H1 (cell line): ENCODE measurements at regions not wholly inside any gene's neighbourhood (a gene's known extent, or its start where the extent isn't known, plus 50 kb on each side); places are given as distances from the start of the nearest gene placed in this dataset.

Experiments used
- CTCF ChIA-PET: fragments of 300-600 bp; sonication (Branson Sonifier 250); formaldehyde crosslinking; loops from one replicate; lab custom pipeline; 2021; ENCODE audit not compliant: partially characterized antibody; lab: Charles Lee
- POLR2A ChIA-PET: fragments of 300-600 bp; sonication (Branson Sonifier 250); formaldehyde crosslinking; loops from one replicate; lab custom pipeline; 2021; ENCODE audit warnings: inconsistent platforms; ENCODE audit not compliant: partially characterized antibody; lab: Charles Lee
- DNase-seq, 2 experiments: peaks; one replicate each; pipeline versions ENCODE4 v3.0.0 to v3.0.0-alpha.2; 2010 to 2022; ENCODE audit warnings: low spot score in 2 of 2, low read depth in 1 of 2, mixed read lengths in 1 of 2
- FAIRE-seq: peaks from 2 replicates; lab custom pipeline; 2011; peaks lifted over from hg19 to GRCh38; lab: Jason Lieb, UNC
- H2AFZ ChIP-seq: 2 replicates; pipeline ENCODE4 v1.8.1; 2012; ENCODE audit warnings: low read length, inconsistent platforms
- H2AK5ac ChIP-seq: 2 replicates; pipeline ENCODE4 v1.6.1; 2013; ENCODE audit warnings: low read depth, low read length
- H2BK120ac ChIP-seq: replicated peaks from 2 replicates; pipeline ENCODE3; 2013; ENCODE audit warnings: low read depth, low read length, inconsistent platforms
- H2BK12ac ChIP-seq: 2 replicates; pipeline ENCODE4 v1.6.1; 2013; ENCODE audit warnings: low read depth, low read length
- H2BK15ac ChIP-seq: 2 replicates; pipeline ENCODE4 v1.6.1; 2013; ENCODE audit warnings: low read length
- H2BK20ac ChIP-seq: 2 replicates; pipeline ENCODE4 v1.6.1; 2013; ENCODE audit warnings: low read length
- H2BK5ac ChIP-seq: 2 replicates; pipeline ENCODE4 v1.6.1; 2013; ENCODE audit warnings: low read depth, low read length
- H3K14ac ChIP-seq: 2 replicates; pipeline ENCODE4 v1.6.1; 2013; ENCODE audit warnings: inconsistent platforms; ENCODE audit not compliant: insufficient read length
- H3K18ac ChIP-seq: 2 replicates; pipeline ENCODE4 v1.6.1; 2013; ENCODE audit warnings: low read length; ENCODE audit errors: extremely low read depth
- H3K23ac ChIP-seq: 2 replicates; pipeline ENCODE4 v1.6.1; 2013; ENCODE audit warnings: inconsistent platforms; ENCODE audit not compliant: insufficient read length
- H3K23me2 ChIP-seq: 2 replicates; pipeline ENCODE4 v1.6.1; 2013; ENCODE audit warnings: low read depth, low read length
- H3K27ac ChIP-seq: 2 replicates; pipeline ENCODE4 v1.6.1; 2011; ENCODE audit warnings: low read depth, low read length, inconsistent platforms
- H3K27me3 ChIP-seq, 4 experiments: replicated peaks in 1 of 4; 1 replicate in 1 of 4; 2 replicates in 3 of 4; pipeline versions ENCODE4 v1.6.1 to v1.8.1; 2011 to 2013; ENCODE audit warnings: low read length in 3 of 4, mild to moderate bottlenecking in 3 of 4, inconsistent platforms in 2 of 4, mixed read lengths in 2 of 4, moderate library complexity in 1 of 4; ENCODE audit not compliant: control insufficient read depth in 3 of 4, insufficient read depth in 3 of 4; ENCODE audit errors: extremely low read depth in 1 of 4
- H3K36me3 ChIP-seq, 4 experiments: 2 replicates each; pipeline versions ENCODE4 v1.6.1 to v1.8.1; 2011 to 2013; ENCODE audit warnings: mild to moderate bottlenecking in 4 of 4, low read length in 3 of 4, moderate library complexity in 2 of 4, control low read depth in 1 of 4, inconsistent platforms in 1 of 4; ENCODE audit not compliant: insufficient read depth in 4 of 4, control insufficient read depth in 2 of 4
- H3K4ac ChIP-seq: replicated peaks from 2 replicates; pipeline ENCODE3; 2013; ENCODE audit warnings: low read length, low read depth, mixed read lengths, inconsistent platforms; ENCODE audit not compliant: insufficient read length
- H3K4me1 ChIP-seq, 4 experiments: replicated peaks in 1 of 4; 1 replicate in 1 of 4; 2 replicates in 3 of 4; pipeline versions ENCODE4 v1.6.1 to v1.8.1; 2011 to 2013; ENCODE audit warnings: low read length in 3 of 4, inconsistent platforms in 2 of 4, mixed read lengths in 1 of 4; ENCODE audit not compliant: insufficient read depth in 4 of 4, control insufficient read depth in 3 of 4
- H3K4me2 ChIP-seq, 2 experiments: 2 replicates each; pipeline versions ENCODE4 v1.6.1 to v1.8.1; 2011 to 2013; ENCODE audit warnings: low read depth in 2 of 2, low read length in 2 of 2, control low read depth in 1 of 2, inconsistent platforms in 1 of 2, mild to moderate bottlenecking in 1 of 2; ENCODE audit not compliant: insufficient read depth in 1 of 2
- H3K4me3 ChIP-seq, 4 experiments: fragments of 200-600, 300-600 bp in 1 of 4; sonication (generic), shearing (Covaris generic), sonication (Bioruptor Twin) in 1 of 4; 2 replicates each; pipeline versions ENCODE4 v1.5.1 to v1.8.1; 2011 to 2016; ENCODE audit warnings: low read length in 4 of 4, low read depth in 3 of 4, control low read depth in 2 of 4, inconsistent platforms in 2 of 4, mild to moderate bottlenecking in 2 of 4, mixed read lengths in 1 of 4, moderate library complexity in 1 of 4; ENCODE audit not compliant: insufficient read depth in 2 of 4; ENCODE audit errors: extremely low read depth in 1 of 4
- H3K56ac ChIP-seq: replicated peaks from 2 replicates; pipeline ENCODE3; 2013; ENCODE audit warnings: low read depth, mild to moderate bottlenecking, mixed read lengths, low read length, inconsistent platforms; ENCODE audit not compliant: insufficient read length
- H3K79me1 ChIP-seq: 2 replicates; pipeline ENCODE4 v1.6.1; 2013; ENCODE audit warnings: low read depth, low read length, control low read depth
- H3K79me2 ChIP-seq, 2 experiments: 2 replicates each; pipeline versions ENCODE4 v1.6.1 to v1.8.1; 2012 to 2013; ENCODE audit warnings: low read length in 2 of 2, mild to moderate bottlenecking in 2 of 2, inconsistent platforms in 1 of 2; ENCODE audit not compliant: insufficient read depth in 2 of 2, control insufficient read depth in 1 of 2
- H3K9ac ChIP-seq, 4 experiments: replicated peaks in 1 of 4; 1 replicate in 1 of 4; 2 replicates in 3 of 4; pipeline versions ENCODE4 v1.6.1 to v1.8.1; 2011 to 2013; ENCODE audit warnings: low read depth in 3 of 4, low read length in 3 of 4, control low read depth in 2 of 4, mild to moderate bottlenecking in 2 of 4, moderate library complexity in 2 of 4, inconsistent platforms in 1 of 4; ENCODE audit errors: extremely low read depth in 1 of 4
- H3K9me3 ChIP-seq, 2 experiments: 2 replicates each; pipeline versions ENCODE4 v1.6.1 to v1.8.1; 2012 to 2013; ENCODE audit warnings: mild to moderate bottlenecking in 2 of 2, moderate library complexity in 2 of 2, control low read depth in 1 of 2, inconsistent platforms in 1 of 2, low read depth in 1 of 2, low read length in 1 of 2, mixed read lengths in 1 of 2; ENCODE audit not compliant: insufficient read depth in 2 of 2
- H4K20me1 ChIP-seq, 2 experiments: replicated peaks in 1 of 2; 2 replicates each; pipeline versions ENCODE3 to v1.8.1; 2011 to 2013; ENCODE audit warnings: inconsistent platforms in 2 of 2, low read length in 2 of 2, mild to moderate bottlenecking in 1 of 2; ENCODE audit not compliant: insufficient read depth in 2 of 2, control insufficient read depth in 1 of 2
- H4K5ac ChIP-seq: 2 replicates; pipeline ENCODE4 v1.6.1; 2013; ENCODE audit warnings: low read length, low read depth, mixed read lengths, inconsistent platforms; ENCODE audit not compliant: insufficient read length
- H4K8ac ChIP-seq: 2 replicates; pipeline ENCODE4 v1.8.0; 2013; ENCODE audit warnings: mild to moderate bottlenecking, moderate library complexity, low read length, inconsistent platforms; ENCODE audit not compliant: insufficient read depth; ENCODE audit errors: extremely low read depth
- H4K91ac ChIP-seq: replicated peaks from 2 replicates; pipeline ENCODE3; 2013; ENCODE audit warnings: low read length, mixed read lengths, inconsistent platforms; ENCODE audit not compliant: insufficient read length
- BACH1 ChIP-seq: IDR thresholded peaks from 2 replicates; pipeline ENCODE4 v1.6.1; 2012; ENCODE audit warnings: low read length, improper control_type of control experiment
- KDM4A ChIP-seq: IDR thresholded peaks from one replicate; pipeline ENCODE4 v1.7.1; 2012; ENCODE audit warnings: low read depth, mild to moderate bottlenecking, moderate library complexity, low read length, inconsistent platforms; ENCODE audit not compliant: severe bottlenecking
- NANOG ChIP-seq: IDR thresholded peaks from 2 replicates; pipeline ENCODE4 v1.6.1; 2011; ENCODE audit warnings: low read length, low read depth, mild to moderate bottlenecking, inconsistent platforms; ENCODE audit not compliant: insufficient read depth, poor library complexity, severe bottlenecking
- NRF1 ChIP-seq: IDR thresholded peaks from 2 replicates; pipeline ENCODE4 v1.6.1; 2011; ENCODE audit warnings: mild to moderate bottlenecking, low read depth, low read length, improper control_type of control experiment
- RXRA ChIP-seq: IDR thresholded peaks from 2 replicates; pipeline ENCODE4 v1.6.1; 2011; ENCODE audit warnings: low read depth, mild to moderate bottlenecking, low read length, moderate library complexity; ENCODE audit not compliant: insufficient read depth
- SAP30 ChIP-seq: fragments of 300-600 bp; sonication (generic); IDR thresholded peaks from 2 replicates; pipeline ENCODE4 v1.7.1; 2012; ENCODE audit warnings: low read length, moderate library complexity, mild to moderate bottlenecking, inconsistent platforms; ENCODE audit not compliant: insufficient read depth, insufficient replicate concordance
- SIRT6 ChIP-seq: IDR thresholded peaks from one replicate; pipeline ENCODE4 v1.7.1; 2012; ENCODE audit warnings: low read length, inconsistent platforms
- WGBS, 2 experiments: shearing (Covaris generic) in 1 of 2; methylation state at CpG; one replicate each; pipeline versions ENCODE4 v1.1.6 to v1.1.7; 2013 to 2015; ENCODE audit warnings: low lambda C conversion rate in 2 of 2, mixed read lengths in 2 of 2, inconsistent platforms in 1 of 2, low coverage in 1 of 2, missing lambda C conversion rate in 1 of 2; ENCODE audit not compliant: insufficient replicate concordance in 2 of 2, insufficient coverage in 1 of 2, insufficient read length in 1 of 2; ENCODE audit errors: extremely low coverage in 1 of 2, missing lambda C conversion rate in 1 of 2; 5-methylcytosine and 5-hydroxymethylcytosine counted together
- TF ChIP-seq, protein P1 (sequence below): IDR thresholded peaks from 2 replicates; pipeline ENCODE4 v1.6.1; 2012; ENCODE audit warnings: inconsistent platforms
- TF ChIP-seq, protein P2 (sequence below), 3 experiments: IDR thresholded peaks; 1 replicate in 2 of 3; 2 replicates in 1 of 3; pipeline versions ENCODE4 v1.5.1 to v1.6.1; 2011; ENCODE audit warnings: low read length in 3 of 3, mild to moderate bottlenecking in 3 of 3, inconsistent platforms in 2 of 3, low read depth in 1 of 3, moderate library complexity in 1 of 3; ENCODE audit not compliant: insufficient read depth in 1 of 3; ENCODE audit errors: control extremely low read depth in 1 of 3

DNA sequence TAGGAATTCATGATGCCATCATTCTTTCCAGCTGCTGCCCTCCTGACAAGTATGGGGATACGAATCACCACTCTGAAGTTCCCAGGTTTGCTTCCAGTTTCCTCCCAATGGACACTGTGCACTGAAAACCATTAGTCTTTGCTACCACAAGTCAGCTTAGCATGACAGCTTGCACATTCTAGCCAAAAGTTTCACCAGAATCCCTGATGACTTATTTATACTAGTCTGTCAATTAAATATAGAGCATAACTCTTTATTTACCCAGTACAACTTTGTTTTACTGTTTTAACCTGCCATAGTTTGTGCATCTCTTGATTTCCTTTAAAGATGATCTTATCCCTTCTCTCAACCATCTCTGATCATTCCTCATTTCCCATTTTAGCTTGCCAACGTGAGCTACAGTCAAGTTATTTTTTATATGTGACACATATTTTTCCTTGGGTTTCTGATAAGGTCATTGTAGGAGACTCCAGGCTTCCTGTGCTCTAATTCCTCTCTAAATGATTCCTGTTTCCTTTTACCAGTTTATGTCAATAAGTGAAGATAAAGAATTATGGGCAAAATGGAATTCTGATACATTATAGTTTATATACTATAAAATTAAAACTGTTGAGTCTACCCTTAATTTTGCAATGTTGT is 167.5 kb upstream of the MEOX2 start:
- Histone ChIP-seq H3K79me1 (no peaks in the 10 kb centered on the region), H3K9ac (no peak overlapping the region), H2BK20ac (no peak overlapping the region), H4K20me1 (no peaks in the 10 kb centered on the region), H2AFZ (no peak overlapping the region), H4K91ac (no peak overlapping the region), H3K14ac (no peak overlapping the region), H4K8ac (no peak overlapping the region), H4K5ac (no peak overlapping the region), H2BK5ac (no peak overlapping the region), H3K9me3 (no peaks in the 10 kb centered on the region), H3K23me2 (no peaks in the 10 kb centered on the region), H3K4me1 (peaks cover 0 to 2% (median 0%) of the 10 kb centered on the region in 4 experiments; a peak in 1 of 7 replicates), H3K27ac (no peak overlapping the region), H3K4me3 (no peak overlapping the region), H2BK15ac (no peak overlapping the region), H2AK5ac (no peak overlapping the region), H3K23ac (no peak overlapping the region), H3K36me3 (no peaks in the 10 kb centered on the region), H3K79me2 (no peaks in the 10 kb centered on the region), H3K27me3 (no peaks in the 10 kb centered on the region), H3K18ac (no peak overlapping the region), H2BK120ac (no peak overlapping the region), H3K56ac (no peak overlapping the region), H3K4me2 (no peak overlapping the region), H2BK12ac (no peak overlapping the region), H3K4ac (no peak overlapping the region)
- CTCF ChIA-PET: interaction anchor here (1.0 kb wide), 1 partner anchor 20 kb away, joined by 3 read pairs; no protein-coding TSS in a partner anchor
- POLR2A ChIA-PET: no interaction called here
- DNase-seq: no peak
- WGBS, 2 experiments: 79% methylated on average over 2 of the region's 2 CpGs; no CpG with 5 or more reads in 1 of the 2 experiments
- FAIRE-seq: no peak
- TF ChIP-seq, protein P1, sequence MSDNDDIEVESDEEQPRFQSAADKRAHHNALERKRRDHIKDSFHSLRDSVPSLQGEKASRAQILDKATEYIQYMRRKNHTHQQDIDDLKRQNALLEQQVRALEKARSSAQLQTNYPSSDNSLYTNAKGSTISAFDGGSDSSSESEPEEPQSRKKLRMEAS: no peak
- TF ChIP-seq SIRT6: no peak
- no peak for TF ChIP-seq RXRA
- no peak for TF ChIP-seq KDM4A
- TF ChIP-seq NRF1: no peak
- no peak for TF ChIP-seq BACH1
- TF ChIP-seq, protein P2, sequence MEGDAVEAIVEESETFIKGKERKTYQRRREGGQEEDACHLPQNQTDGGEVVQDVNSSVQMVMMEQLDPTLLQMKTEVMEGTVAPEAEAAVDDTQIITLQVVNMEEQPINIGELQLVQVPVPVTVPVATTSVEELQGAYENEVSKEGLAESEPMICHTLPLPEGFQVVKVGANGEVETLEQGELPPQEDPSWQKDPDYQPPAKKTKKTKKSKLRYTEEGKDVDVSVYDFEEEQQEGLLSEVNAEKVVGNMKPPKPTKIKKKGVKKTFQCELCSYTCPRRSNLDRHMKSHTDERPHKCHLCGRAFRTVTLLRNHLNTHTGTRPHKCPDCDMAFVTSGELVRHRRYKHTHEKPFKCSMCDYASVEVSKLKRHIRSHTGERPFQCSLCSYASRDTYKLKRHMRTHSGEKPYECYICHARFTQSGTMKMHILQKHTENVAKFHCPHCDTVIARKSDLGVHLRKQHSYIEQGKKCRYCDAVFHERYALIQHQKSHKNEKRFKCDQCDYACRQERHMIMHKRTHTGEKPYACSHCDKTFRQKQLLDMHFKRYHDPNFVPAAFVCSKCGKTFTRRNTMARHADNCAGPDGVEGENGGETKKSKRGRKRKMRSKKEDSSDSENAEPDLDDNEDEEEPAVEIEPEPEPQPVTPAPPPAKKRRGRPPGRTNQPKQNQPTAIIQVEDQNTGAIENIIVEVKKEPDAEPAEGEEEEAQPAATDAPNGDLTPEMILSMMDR (IDR thresholded peaks at IDR 0.05; ENCODE audit: control extremely low read depth in 1 of 3, insufficient read depth in 1 of 3, low read depth in 1 of 3, low read length in 3 of 3): no peak
- no peak for TF ChIP-seq NANOG
- TF ChIP-seq SAP30: no peak
